ENCODE measurements at regions not wholly inside any gene's neighbourhood (a gene's known extent, or its start where the extent isn't known, plus 50 kb on each side); places are given as distances from the start of the nearest gene placed in this dataset.

- Histone ChIP-seq H3K4me1 (no peaks in the 10 kb centered on the region), H3K9me3 (no peaks in the 10 kb centered on the region), H3K36me3 (no peaks in the 10 kb centered on the region), H3K27ac (no peak overlapping the region), H3K9ac (ENCODE audit: low read depth in 2 of 2, low read length in 2 of 2) (no peak overlapping the region), H3K4me3 (no peak overlapping the region), H3K27me3 (no peaks in the 10 kb centered on the region)
- intact Hi-C loops (cut with DNase I), result loop anchor here (5.0 kb wide), 1 partner anchor 86 kb away; no protein-coding TSS in a partner anchor
- TF ChIP-seq CTCF (IDR thresholded peaks at IDR 0.05), result no peak
- no peak for DNase-seq
Observed at GRCh38 chr3:81041331-81041730, 720.1 kb downstream of the GBE1 start.

- H3K4me1 ChIP-seq, result no peaks in the 10 kb centered on the region
- no peaks in the 10 kb centered on the region for H3K9me3 ChIP-seq
- DNase-seq, result no peak
- intact Hi-C loops (cut with DNase I), result loop anchor here (5.0 kb wide), 1 partner anchor 87 kb away; no protein-coding TSS in a partner anchor
- no peak overlapping the region for H3K4me3 ChIP-seq
- no peak for TF ChIP-seq CTCF (IDR thresholded peaks at IDR 0.05)
- H3K27me3 ChIP-seq, result no peaks in the 10 kb centered on the region
- no peak overlapping the region for H3K9ac ChIP-seq (ENCODE audit: low read depth in 2 of 2, low read length in 2 of 2)
- H3K27ac ChIP-seq, result no peak overlapping the region
- H3K36me3 ChIP-seq, result no peaks in the 10 kb centered on the region
Observed at GRCh38 chr3:81040107-81040506, 721.3 kb downstream of the GBE1 start.

DNA sequence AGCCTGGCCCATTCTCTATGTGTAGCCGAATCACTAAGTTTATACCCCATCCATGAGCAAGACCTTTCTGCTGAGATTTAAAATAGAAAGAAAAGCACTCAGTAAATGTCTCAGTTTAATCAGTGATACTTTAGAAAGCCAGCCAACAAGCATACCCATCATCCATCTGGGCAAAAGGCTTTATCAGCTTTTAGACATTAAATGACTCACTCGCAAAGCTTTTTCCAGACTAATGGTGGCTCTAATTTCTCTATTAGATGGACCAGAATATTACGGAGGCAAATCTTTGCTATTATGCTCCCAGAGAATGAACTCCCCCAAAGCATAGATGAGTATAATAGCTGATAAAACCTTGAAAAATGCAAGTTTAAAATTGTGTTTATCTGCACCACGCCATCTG, 727.8 kb downstream of the GBE1 start:
- DNase-seq, result no peak
- no peaks in the 10 kb centered on the region for H3K4me1 ChIP-seq
- no peaks in the 10 kb centered on the region for H3K27me3 ChIP-seq
- no peak overlapping the region for H3K27ac ChIP-seq
- no peak overlapping the region for H3K9ac ChIP-seq (ENCODE audit: low read depth in 2 of 2, low read length in 2 of 2)
- H3K9me3 ChIP-seq, result no peaks in the 10 kb centered on the region
- H3K4me3 ChIP-seq, result no peak overlapping the region
- intact Hi-C loops (cut with DNase I), result no loop called here
- H3K36me3 ChIP-seq, result no peaks in the 10 kb centered on the region
- no peak for TF ChIP-seq CTCF (IDR thresholded peaks at IDR 0.05)

- Histone ChIP-seq H3K9me3 (no peaks in the 10 kb centered on the region), H3K4me3 (no peak overlapping the region), H3K9ac (ENCODE audit: low read depth in 2 of 2, low read length in 2 of 2) (no peak overlapping the region), H3K4me1 (no peaks in the 10 kb centered on the region), H3K27me3 (no peaks in the 10 kb centered on the region), H3K27ac (no peak overlapping the region), H3K36me3 (no peaks in the 10 kb centered on the region)
- intact Hi-C loops (cut with DNase I), result no loop called here
- TF ChIP-seq CTCF (IDR thresholded peaks at IDR 0.05), result no peak
- DNase-seq, result no peak
Observed at GRCh38 chr3:81033185-81033584, 728.3 kb downstream of the GBE1 start.

- H3K27me3 ChIP-seq, result no peaks in the 10 kb centered on the region
- H3K4me3 ChIP-seq, result no peak overlapping the region
- no peaks in the 10 kb centered on the region for H3K4me1 ChIP-seq
- no peak for TF ChIP-seq CTCF (IDR thresholded peaks at IDR 0.05)
- intact Hi-C loops (cut with DNase I), result no loop called here
- no peak overlapping the region for H3K27ac ChIP-seq
- H3K9ac ChIP-seq (ENCODE audit: low read depth in 2 of 2, low read length in 2 of 2), result no peak overlapping the region
- no peaks in the 10 kb centered on the region for H3K36me3 ChIP-seq
- DNase-seq, result no peak
- H3K9me3 ChIP-seq, result no peaks in the 10 kb centered on the region
Observed at GRCh38 chr3:81029861-81030260, 731.6 kb downstream of the GBE1 start.

DNA sequence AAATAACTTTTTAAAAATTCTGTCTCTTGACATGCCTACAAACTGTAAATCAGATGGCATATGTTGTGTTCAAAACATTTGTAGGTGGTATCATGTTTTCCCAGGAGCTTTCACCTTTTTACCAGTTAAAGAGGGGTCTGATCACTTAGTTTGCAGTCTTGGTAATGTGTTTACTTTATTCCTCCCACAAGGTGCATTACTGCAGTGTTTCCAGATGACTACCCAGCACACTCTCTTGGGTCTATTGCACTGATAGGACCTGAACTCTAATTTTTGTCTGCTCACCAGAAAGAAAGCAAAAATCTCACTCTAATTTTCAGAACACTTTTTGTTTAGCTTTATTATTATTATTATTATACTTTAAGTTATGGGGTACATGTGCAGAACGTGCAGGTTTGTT, 734.1 kb downstream of the GBE1 start:
- Histone ChIP-seq H3K27me3 (no peaks in the 10 kb centered on the region), H3K4me3 (no peak overlapping the region), H3K27ac (no peak overlapping the region), H3K9ac (ENCODE audit: low read depth in 2 of 2, low read length in 2 of 2) (no peak overlapping the region), H3K9me3 (no peaks in the 10 kb centered on the region), H3K4me1 (no peaks in the 10 kb centered on the region), H3K36me3 (no peaks in the 10 kb centered on the region)
- no peak for TF ChIP-seq CTCF (IDR thresholded peaks at IDR 0.05)
- intact Hi-C loops (cut with DNase I), result no loop called here
- DNase-seq, result no peak

Data from colonic mucosa (tissue), 4 donors.